CD4-positive, alpha-beta T cell treated with Interleukin-6 for 4 hours (primary cell): ENCODE measurements at regions not wholly inside any gene's neighbourhood (a gene's known extent, or its start where the extent isn't known, plus 50 kb on each side); places are given as distances from the start of the nearest gene placed in this dataset.
"Not testable (repeated sequence)": the region's sequence is repeated elsewhere in the genome, so short reads cannot be mapped to it uniquely, and the experiment has no call there.

Experiments
- DNase-seq: peaks from one replicate; pipeline ENCODE4 v3.0.0-alpha.2; 2020; ENCODE audit warnings: mixed read lengths

GRCh38 chr15:53209396-53210042 is 419.4 kb upstream of the ONECUT1 start:
- no peak for DNase-seq

- DNase-seq, result no peak
These were observed 418.6 kb upstream of the ONECUT1 start for GRCh38 chr15:53208751-53209150.

DNA sequence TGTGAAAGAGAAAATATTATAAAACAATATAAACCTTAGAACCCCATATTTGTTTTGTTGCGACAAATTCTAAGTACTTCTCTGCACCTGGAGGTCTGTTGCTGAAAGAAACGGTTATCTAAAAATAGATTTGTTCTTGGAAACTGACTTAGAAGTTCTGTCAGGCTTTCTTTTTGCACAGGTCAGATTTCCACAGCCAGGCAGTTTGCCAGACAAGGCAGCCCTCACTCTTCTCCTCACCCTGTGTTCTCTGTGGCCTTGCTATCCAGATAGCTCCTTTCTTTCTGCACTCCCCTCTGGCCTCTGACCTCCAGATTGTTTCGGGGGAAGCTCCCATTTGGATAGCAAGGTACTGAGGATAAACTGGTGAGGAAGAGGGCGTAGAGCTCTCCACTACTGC is 413.3 kb upstream of the ONECUT1 start:
- no peak for DNase-seq

DNA sequence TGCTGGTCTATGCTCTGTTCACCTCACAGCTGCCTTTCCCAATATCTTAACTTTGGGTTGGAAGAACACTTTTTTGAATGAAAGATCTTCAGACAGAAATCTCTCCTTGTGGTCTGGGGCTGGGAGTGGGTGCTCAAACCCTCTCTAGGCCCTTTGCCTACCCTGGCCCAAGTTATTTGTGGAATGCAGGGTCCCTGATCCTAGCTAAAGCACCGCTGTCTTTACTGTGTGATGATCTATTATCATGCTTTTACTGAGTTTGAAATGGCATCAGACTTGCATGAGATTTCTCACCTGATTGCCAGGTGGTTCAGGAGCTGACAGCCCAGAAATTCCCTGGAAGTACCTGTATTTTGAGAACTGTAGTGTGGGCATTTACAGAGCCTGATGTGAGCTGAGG is 412.7 kb upstream of the ONECUT1 start:
- DNase-seq, result no peak

GRCh38 chr15:53197426-53197839 is 407.3 kb upstream of the ONECUT1 start:
- DNase-seq, result peak; percentile 7

GRCh38 chr15:53196788-53197187 is 406.7 kb upstream of the ONECUT1 start:
- DNase-seq, result no peak

DNA sequence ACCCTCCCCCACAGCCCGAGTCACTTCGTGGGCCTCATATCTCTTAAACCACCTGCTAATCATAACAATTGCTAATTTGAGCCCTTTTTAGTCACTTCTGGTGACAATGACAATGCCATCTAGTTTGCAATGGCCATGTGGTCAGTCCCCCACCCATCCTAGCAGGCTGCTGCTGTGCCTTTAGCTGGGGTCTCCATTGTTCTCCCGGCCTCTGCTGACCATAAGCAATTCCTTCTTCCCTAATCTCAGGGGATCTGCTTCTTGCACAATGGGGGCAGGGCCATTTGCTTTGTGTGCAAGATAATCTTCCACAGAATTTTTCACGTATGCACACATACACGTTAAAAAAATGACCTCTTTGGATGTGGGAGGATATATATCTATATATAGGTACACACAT is 406.1 kb upstream of the ONECUT1 start:
- no peak for DNase-seq

DNA sequence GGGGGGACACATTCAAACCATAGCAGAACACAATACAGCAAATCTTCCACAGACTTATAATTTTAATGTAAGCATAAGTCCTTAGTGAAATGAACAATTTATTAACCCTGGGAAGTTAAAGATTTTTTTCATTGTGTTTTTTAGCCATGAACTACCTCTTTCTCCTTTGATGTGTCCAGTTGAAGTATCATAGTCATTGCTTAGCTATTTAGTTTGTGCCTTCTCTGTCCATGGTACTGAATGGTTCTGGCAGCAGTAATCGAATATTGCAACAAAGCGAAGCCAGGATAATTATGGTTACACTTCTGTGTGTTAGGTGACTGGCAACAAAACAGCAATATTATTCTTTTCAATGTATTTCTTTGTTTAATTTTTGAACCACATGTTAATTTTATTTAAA is 403.0 kb upstream of the ONECUT1 start:
- DNase-seq, result no peak

GRCh38 chr15:53189860-53190259 is 399.7 kb upstream of the ONECUT1 start:
- DNase-seq, result no peak

- DNase-seq, result not testable (repeated sequence)
These were observed 393.3 kb upstream of the ONECUT1 start for GRCh38 chr15:53183449-53183848.

- DNase-seq, result no peak
These were observed 381.4 kb upstream of the ONECUT1 start for GRCh38 chr15:53171571-53171970.

- no peak for DNase-seq
These were observed 376.6 kb upstream of the ONECUT1 start for GRCh38 chr15:53166684-53167201.

DNA sequence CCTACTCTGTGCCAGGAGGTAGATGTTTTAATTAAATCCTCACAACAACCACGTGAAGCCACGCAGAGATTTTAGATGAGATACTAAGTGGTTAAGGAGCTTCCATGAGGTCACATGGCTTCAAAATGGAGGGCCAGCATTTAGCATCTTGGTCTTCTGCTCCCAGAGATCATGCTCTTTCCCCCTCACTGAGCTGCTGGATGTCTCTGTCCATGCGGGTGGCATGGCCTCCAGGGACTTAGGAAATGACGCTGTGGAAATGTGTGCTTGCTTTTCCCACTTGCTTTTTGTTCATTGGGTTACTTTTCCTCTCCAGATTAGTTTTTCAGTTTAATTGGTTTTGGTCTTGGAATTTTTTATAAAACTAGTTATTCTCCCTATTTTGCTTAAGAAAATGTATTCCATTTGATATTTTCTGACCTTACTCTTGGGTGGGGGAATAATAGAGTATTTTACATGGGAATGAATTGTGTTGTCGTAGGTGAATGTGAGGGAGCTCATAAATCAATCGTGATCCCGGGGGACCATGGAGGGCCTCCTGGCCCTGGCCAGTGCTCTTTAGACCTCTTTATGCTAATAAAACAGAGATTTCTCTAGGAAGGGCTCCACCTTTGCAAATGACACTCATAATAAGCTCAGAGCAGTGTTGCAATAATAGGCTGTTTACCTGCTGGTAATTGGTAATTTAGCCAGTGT is 376.0 kb upstream of the ONECUT1 start:
- DNase-seq, result no peak

GRCh38 chr15:53160092-53160704 is 370.1 kb upstream of the ONECUT1 start:
- no peak for DNase-seq

DNA sequence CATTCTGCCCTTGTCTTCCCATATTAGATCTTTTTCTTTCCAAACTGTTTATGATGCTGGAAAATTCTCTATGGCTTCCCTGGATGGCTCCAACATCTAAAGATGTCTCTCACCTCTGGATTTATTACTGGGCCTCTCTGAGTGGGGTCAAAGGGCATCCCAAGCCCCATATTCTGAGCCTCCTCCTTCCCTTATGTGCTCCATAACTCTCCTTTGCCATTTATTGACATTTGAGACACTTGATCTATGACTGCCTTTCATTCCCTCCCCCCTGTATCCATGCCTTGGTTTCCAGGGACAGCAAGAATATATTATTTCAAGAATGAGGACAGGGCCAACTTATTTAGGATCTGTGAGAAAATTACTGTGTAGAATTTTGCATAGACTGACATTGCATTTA is 369.3 kb upstream of the ONECUT1 start:
- no peak for DNase-seq

GRCh38 chr15:53158995-53159394 is 368.9 kb upstream of the ONECUT1 start:
- no peak for DNase-seq

DNA sequence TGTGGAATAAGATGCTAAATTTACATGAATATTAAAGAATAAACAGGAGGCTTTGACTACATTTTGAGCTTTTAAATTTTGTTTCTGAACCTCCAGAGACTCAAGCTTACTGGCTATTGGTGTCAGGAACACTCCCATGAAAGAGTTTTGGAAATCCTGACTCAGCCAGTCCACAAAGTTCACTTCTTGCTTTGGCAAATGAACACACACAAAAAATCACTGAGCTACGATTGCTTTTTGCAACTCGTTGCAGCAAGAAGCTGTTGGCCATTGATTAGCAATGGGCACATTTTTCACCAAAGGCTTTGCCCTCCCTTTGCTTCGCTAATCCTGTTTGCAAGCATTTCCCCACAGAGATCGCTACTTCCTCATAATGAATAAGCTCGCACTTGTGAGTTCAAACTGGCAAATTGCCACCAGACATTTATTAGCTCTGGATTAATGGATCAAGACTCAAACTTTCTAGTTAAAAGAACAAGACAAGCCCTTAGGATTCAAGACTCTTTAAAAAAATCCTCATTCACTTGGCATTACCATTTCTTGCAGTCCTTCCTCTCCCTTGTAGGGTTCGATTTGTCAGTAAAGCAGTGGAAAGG is 343.2 kb upstream of the ONECUT1 start:
- no peak for DNase-seq

GRCh38 chr15:53130943-53131342 is 340.8 kb upstream of the ONECUT1 start:
- no peak for DNase-seq

DNA sequence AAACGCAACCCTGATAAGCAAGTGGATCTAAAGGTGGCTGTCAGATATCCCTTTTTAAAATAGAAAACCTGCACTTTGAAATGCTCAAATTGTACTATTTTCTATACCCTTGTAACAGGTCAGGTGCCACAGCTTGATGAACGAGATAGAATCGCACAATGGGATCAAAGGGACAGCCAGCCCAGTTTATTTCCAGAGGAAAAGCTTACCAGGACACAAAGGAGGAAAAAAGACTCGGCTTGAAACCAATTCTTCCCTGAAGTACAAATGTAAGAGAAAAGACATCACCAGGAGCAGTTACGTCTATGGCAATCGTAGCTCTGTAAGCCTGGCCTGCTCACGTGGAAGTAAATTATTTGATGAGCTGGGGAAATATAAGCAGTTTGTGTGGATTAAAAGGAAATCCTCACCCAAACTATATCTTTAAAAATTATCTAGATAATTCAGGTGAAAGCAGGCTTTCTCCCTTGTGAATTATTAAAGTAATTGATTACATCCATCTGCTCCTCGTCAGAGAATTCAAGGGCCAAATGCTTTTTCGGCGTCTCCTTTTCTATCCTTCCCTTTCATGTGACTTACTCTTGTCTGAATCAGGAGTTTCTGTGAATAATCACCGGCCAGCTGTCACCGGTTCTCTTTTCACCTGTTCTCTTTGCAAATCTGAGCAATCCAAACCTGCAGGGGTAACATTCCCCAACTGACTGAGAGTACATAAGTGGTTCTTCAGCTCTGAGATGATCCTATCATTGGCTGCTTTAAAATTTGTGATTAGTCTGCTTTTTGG is 339.2 kb upstream of the ONECUT1 start:
- no peak for DNase-seq

GRCh38 chr15:53128652-53129051 is 338.5 kb upstream of the ONECUT1 start:
- DNase-seq, result no peak

- no peak for DNase-seq
These were observed 336.0 kb upstream of the ONECUT1 start for GRCh38 chr15:53126144-53126543.

- no peak for DNase-seq
These were observed 332.7 kb upstream of the ONECUT1 start for GRCh38 chr15:53122818-53123217.

- DNase-seq, result not testable (repeated sequence)
These were observed 326.8 kb upstream of the ONECUT1 start for GRCh38 chr15:53116915-53117314.
